GM18499 (cell line): ENCODE measurements at regions not wholly inside any gene's neighbourhood (a gene's known extent, or its start where the extent isn't known, plus 50 kb on each side); places are given as distances from the start of the nearest gene placed in this dataset.
"Not testable (repeated sequence)": the region's sequence is repeated elsewhere in the genome, so short reads cannot be mapped to it uniquely, and the experiment has no call there.

ENCODE experiments used
- ATAC-seq: cut with Tn5 transposase; IDR thresholded peaks from one replicate; pipeline ENCODE4 v1.9.1; 2021; ENCODE audit warnings: moderate number of reproducible peaks; ENCODE audit not compliant: insufficient read depth, unreplicated experiment

GRCh38 chr13:81394640-81395039, 1053.7 kb upstream of the SPRY2 start:
- ATAC-seq = no peak

- ATAC-seq = no peak
These were observed 1052.8 kb upstream of the SPRY2 start for GRCh38 chr13:81393721-81394120.

- ATAC-seq = no peak
These were observed 1052.2 kb upstream of the SPRY2 start for GRCh38 chr13:81393110-81393509.

DNA sequence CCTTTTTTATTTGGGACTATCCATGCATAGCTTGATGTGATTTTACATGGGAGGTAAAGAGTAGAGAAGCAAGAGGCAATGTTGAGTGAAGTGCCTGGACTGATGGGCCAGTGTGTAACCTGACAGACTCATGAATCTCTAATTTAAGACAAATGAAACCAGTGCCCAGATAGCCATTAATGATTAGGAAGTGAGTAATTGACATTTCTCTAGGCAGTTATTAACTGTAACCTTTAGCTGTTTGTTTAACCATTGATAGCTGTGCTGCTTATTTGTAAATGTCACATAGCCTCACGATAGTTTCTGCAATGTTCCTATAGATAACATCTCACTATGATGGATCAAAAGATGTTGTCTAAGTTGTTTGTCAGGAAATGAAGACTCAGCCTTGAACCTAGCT, 1047.5 kb upstream of the SPRY2 start:
- ATAC-seq = no peak

DNA sequence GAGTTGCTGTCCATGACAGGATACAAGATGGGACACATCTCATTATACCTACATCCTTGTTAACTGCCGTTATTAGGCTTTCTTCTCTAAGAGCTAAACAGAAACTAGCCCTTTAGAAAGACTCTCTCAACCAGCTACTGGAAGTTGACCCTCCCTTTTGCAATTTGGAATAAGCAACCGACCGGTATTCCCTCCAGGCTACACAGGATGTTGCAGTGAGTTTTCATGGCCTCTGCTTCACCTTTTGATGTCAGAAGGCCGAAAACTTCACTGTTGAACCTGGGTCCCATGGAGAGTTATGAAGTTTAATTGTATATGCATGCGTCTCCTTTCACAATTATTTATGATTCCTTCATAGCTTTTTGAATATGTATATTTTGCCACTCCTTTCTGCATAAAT, 1042.5 kb upstream of the SPRY2 start:
- no peak for ATAC-seq

DNA sequence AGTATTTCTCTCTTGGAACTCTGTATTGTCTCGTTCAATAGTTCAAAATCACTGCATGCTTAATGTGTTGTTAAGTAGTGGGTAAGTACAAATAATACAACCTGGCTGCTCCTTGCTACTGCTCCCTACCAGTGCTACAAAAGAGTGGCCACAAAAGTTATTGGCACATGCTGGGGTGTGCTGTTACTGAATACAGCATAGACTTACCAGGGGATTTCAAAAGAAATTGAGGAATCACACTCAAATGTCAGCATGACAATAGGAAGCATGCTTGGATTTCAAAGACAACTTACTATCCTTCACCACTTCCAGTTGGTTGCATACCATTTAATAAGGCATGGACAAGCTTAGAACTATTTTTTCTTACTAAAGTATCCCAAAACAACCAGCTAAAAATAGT, 1041.3 kb upstream of the SPRY2 start:
- ATAC-seq = no peak

DNA sequence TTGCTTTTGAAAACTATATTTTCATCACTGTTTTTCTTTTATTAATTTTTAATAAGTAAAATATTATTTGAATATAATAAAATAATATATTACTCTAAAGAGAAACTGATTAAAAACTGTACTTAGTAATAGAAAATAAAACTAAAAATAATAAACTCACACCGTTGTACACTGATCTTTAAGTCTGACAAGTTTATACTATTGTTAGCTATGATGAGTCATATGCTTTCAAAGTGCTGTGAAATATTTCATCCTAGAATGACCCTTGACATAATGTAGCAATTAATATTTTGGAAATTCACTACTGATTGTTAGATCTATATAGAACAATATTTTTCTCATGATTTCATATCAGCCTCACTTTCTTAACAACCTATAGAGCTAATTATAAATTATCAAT, 1040.6 kb upstream of the SPRY2 start:
- ATAC-seq = no peak

GRCh38 chr13:81379183-81379582, 1038.3 kb upstream of the SPRY2 start:
- no peak for ATAC-seq

- no peak for ATAC-seq
These were observed 1037.0 kb upstream of the SPRY2 start for GRCh38 chr13:81377921-81378320.

GRCh38 chr13:81375709-81376108, 1034.8 kb upstream of the SPRY2 start:
- ATAC-seq = no peak

DNA sequence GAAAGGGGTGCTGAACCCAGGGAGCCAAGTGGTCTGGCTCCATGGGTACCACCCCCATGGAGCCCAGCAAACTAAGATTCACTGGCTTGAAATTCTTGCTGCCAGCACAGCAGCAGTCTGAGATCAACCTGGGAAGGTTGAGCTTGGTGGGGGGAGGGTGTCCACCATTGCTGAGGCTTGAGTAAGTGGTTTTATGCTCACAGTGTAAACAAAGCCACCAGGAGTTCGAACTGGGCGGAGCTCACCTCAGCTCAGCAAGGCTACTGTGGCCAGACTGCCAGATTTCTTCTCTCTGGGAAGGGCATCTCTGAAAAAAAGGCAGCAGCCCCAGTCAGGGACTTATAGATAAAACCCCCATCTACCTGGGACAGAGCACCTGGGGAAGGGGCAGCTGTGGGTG, 1021.8 kb upstream of the SPRY2 start:
- not testable (repeated sequence) for ATAC-seq

GRCh38 chr13:81350056-81350455, 1009.1 kb upstream of the SPRY2 start:
- ATAC-seq = no peak

- ATAC-seq = not testable (repeated sequence)
These were observed 999.5 kb upstream of the SPRY2 start for GRCh38 chr13:81340118-81341069.

DNA sequence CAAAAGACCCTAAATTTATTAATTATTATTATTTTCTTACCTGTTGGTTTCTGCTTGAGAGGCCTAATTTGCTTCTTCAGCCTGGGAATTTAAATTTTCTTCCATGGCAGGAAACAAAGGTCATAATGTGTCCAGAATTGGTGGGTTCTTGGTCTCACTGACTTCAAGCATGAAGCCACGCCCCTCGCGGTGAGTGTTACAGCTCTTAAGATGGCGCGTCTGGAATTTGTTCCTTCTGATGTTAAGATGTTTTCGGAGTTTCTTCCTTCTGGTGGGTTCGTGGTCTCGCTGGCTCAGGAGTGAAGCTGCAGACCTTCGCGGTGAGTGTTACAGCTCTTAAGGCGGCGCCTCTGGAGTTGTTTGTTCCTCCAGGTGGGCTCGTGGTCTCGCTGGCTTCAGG, 998.7 kb upstream of the SPRY2 start:
- ATAC-seq = not testable (repeated sequence)

- ATAC-seq = no peak
These were observed 993.6 kb upstream of the SPRY2 start for GRCh38 chr13:81334481-81334880.

DNA sequence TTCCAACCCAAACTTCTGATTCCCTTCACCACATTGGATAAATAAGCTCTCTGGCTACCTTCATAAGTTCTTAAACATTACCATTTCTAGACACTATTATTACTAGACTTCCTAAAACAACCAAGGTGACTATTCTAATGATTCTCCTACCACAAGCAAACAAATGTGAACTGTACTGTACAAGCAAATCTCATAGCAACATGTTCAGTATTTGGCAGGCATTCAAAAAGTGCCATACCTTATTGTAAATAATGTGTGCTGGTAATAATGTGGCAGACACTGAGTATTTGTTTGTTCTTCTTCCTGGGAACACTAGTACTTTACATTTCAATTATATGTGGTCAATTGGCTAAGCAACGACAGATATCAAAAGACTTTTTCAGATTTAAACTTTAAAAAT, 986.0 kb upstream of the SPRY2 start:
- no peak for ATAC-seq

DNA sequence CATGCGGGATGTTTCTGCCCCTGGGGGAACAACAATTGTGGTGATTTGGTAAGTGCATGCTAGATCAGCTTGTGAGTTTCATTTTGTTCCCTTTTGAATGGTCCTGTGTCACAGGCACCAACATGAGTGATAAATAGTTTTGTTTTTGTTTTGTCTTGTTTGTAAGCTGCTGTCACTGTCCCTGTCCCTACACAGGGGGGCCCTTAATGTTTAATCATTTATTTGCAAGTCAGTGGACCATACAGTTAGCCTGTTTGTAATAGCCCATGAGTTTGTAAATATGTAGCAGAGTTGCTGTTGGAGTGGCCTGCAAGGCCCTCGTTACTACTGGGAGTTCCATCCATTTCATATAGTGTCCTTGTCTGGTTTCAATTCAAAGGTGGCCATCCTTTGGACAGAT, 979.6 kb upstream of the SPRY2 start:
- no peak for ATAC-seq

DNA sequence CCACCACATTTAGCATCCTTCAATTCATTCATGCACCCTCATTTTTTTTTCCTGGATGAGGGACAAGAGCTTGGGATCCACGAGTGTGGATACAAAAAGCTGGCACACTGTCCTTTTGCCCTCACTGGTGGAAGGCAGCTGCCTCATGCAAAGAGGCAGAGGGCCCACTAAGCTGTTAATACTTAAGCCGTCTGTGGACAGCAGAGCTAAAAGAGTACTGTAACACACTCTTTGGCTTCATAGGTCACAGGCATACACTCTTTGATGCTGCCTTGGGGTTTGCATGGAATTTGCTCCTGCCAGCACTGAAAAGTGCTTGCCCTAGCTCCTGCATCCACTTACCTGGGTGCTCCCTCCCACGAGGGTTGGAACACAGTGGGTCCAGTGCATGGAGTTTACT, 978.4 kb upstream of the SPRY2 start:
- ATAC-seq = no peak

DNA sequence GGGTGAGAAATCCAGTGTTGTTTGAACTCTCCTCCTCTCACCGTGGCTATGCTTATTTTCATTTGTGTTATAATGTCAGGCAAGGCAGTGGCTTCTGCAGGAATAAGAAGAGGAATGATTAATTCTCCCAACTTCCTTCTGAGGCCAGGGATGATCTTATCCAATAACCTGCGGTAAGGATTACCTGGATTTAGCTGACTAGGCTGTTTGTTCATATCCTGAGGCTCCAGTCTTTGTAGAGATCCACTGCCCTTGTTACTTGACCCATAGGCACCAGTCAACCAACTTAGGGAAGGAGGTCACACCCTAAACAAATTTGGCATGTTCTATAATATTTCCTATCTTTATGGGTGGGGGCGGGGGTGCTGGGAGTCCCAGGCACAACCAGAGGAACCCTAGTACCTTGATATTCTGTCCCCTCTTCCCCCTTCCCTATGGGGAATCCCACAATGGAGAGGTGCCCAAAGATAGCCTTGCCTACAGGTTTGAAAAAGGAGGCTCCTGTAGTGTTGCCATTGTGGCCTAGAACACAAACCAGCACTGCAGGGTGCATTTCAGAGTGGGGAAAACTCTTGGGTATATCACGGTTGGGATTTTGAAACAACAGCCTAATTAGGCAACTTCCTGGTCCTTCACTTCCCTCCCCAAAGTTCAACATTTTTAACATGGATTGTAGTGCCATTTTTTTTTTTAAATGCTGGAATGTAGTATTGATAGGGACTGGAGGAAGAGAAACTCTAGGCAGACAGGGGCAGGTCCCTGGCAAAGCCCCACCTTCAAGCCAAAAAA, 977.5 kb upstream of the SPRY2 start:
- ATAC-seq = no peak

GRCh38 chr13:81314461-81314860, 973.5 kb upstream of the SPRY2 start:
- ATAC-seq = no peak

GRCh38 chr13:81305928-81306327, 965.0 kb upstream of the SPRY2 start:
- ATAC-seq = no peak
